Upper lobe of right lung (tissue), 1 donor: ENCODE measurements at regions not wholly inside any gene's neighbourhood (a gene's known extent, or its start where the extent isn't known, plus 50 kb on each side); places are given as distances from the start of the nearest gene placed in this dataset.

Experiments used
- ATAC-seq: fragments of 200-7000 bp; cut with Tn5 transposase; one replicate; pipeline ENCODE4 v1.9.1; 2020; ENCODE audit warnings: mild to moderate bottlenecking, moderate library complexity
- DNase-seq: peaks from one replicate; pipeline ENCODE4 v3.0.0-alpha.2; 2020
- H3K27ac ChIP-seq: fragments of 200-600 bp; one replicate; pipeline ENCODE4 v1.8.0; 2022
- H3K27me3 ChIP-seq: fragments of 200-600 bp; one replicate; pipeline ENCODE4 v1.8.0; 2022; ENCODE audit warnings: mild to moderate bottlenecking
- H3K36me3 ChIP-seq: fragments of 200-600 bp; one replicate; pipeline ENCODE4 v1.8.0; 2022
- H3K4me1 ChIP-seq: fragments of 200-600 bp; one replicate; pipeline ENCODE4 v1.8.0; 2022
- H3K4me3 ChIP-seq: fragments of 200-600 bp; one replicate; pipeline ENCODE4 v1.8.0; 2022; ENCODE audit warnings: mild to moderate bottlenecking
- H3K9me3 ChIP-seq: fragments of 200-600 bp; one replicate; pipeline ENCODE4 v1.8.0; 2022
- CTCF ChIP-seq: fragments of 200-600 bp; IDR thresholded peaks from one replicate; pipeline ENCODE4 v1.8.0; 2022; ENCODE audit warnings: antibody characterized with exemption
- intact Hi-C: fragments of 100-400 bp; cut with DNase I; formaldehyde crosslinking; loops from one replicate; pipeline ENCODE4 v1.11.0; 2022
- donor health status: DM: no; HTN: yes; CAD: no; lungs with severe emphysema.

GRCh38 chr10:111705021-111705420 is 478.5 kb downstream of the GPAM start:
- TF ChIP-seq CTCF, result no peak
- no peaks in the 10 kb centered on the region for H3K27me3 ChIP-seq
- DNase-seq, result no peak
- intact Hi-C loops, result no loop called here
- H3K36me3 ChIP-seq, result no peaks in the 10 kb centered on the region
- ATAC-seq, result no peak
- H3K27ac ChIP-seq, result no peak overlapping the region
- no peaks in the 10 kb centered on the region for H3K4me1 ChIP-seq
- no peaks in the 10 kb centered on the region for H3K9me3 ChIP-seq
- no peak overlapping the region for H3K4me3 ChIP-seq

DNA sequence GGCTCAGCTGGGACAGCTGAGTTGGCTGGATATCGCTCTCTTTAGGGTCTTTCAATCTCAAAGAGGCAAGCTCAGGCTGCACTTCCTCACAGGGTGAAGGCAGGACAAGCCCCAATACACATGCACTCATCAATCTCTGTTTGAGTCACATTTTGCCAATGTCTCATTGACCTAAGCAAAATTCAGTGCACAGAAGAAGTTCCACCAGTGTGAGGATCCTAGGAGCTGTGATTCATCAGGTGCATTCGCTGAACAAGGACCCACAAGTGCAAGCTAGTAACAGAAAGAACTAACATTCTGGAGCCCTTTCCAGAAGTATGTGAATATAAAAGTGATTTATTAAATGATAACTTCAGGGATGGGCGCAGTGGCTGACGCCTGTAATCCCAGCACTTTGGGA is 477.2 kb downstream of the GPAM start:
- no peak overlapping the region for H3K27ac ChIP-seq
- H3K27me3 ChIP-seq, result no peaks in the 10 kb centered on the region
- DNase-seq (no peak), ATAC-seq (no peak)
- H3K9me3 ChIP-seq, result no peaks in the 10 kb centered on the region
- no peaks in the 10 kb centered on the region for H3K4me1 ChIP-seq
- no peak overlapping the region for H3K4me3 ChIP-seq
- TF ChIP-seq CTCF, result no peak
- intact Hi-C loops, result no loop called here
- H3K36me3 ChIP-seq, result no peaks in the 10 kb centered on the region

DNA sequence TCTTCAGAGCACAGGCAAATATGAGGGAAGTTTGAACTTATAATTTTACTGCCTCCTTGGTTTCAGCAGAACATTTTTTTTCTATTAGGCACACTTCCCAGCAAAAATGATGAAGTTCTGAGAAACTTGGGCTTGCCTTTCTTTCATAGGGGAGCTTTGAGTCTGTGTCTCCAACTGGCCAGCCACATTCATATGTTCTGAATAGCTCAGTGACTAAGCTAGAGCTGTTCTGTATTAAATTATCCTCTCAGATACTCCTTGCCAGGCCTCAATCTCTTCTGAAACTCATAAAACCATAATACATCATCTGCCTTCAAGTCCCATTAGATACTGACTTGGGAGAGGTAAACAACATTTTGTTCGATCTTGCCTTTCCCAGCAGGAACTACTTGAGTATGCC is 476.5 kb downstream of the GPAM start:
- no peak for DNase-seq
- Histone ChIP-seq H3K9me3 (no peaks in the 10 kb centered on the region), H3K4me3 (no peak overlapping the region), H3K36me3 (no peaks in the 10 kb centered on the region), H3K4me1 (no peaks in the 10 kb centered on the region), H3K27me3 (no peaks in the 10 kb centered on the region), H3K27ac (no peak overlapping the region)
- no peak for TF ChIP-seq CTCF
- intact Hi-C loops, result no loop called here
- no peak for ATAC-seq

- Histone ChIP-seq H3K27me3 (no peaks in the 10 kb centered on the region), H3K9me3 (no peaks in the 10 kb centered on the region), H3K27ac (no peak overlapping the region), H3K4me1 (no peaks in the 10 kb centered on the region), H3K36me3 (no peaks in the 10 kb centered on the region), H3K4me3 (no peak overlapping the region)
- ATAC-seq (no peak), DNase-seq (no peak)
- intact Hi-C loops, result no loop called here
- no peak for TF ChIP-seq CTCF
Measured at GRCh38 chr10:111709603-111710002, 474.0 kb downstream of the GPAM start.

DNA sequence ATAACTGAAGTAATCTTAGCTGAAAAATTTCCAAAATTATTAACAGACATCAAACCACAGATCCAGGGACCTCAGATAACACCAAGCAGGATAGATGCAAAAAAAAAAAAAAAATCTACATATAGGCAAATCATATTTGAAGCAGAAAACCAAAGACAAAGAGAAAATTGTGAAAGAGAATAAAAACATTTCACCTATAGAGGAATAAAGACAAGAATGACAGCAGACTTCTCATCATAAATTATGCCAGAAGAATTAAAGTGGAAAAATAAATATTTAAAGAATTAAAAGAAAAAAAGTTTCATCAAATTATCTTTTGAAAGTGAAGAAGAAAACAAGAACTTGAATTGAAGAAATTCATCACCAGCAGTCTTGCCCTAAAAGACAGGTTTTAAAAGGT is 467.5 kb downstream of the GPAM start:
- Histone ChIP-seq H3K27ac (no peak overlapping the region), H3K4me1 (no peaks in the 10 kb centered on the region), H3K9me3 (peaks cover 10% of the 10 kb centered on the region), H3K36me3 (no peaks in the 10 kb centered on the region), H3K4me3 (no peak overlapping the region), H3K27me3 (no peaks in the 10 kb centered on the region)
- TF ChIP-seq CTCF, result no peak
- no peak for DNase-seq
- ATAC-seq, result no peak
- intact Hi-C loops, result no loop called here

DNA sequence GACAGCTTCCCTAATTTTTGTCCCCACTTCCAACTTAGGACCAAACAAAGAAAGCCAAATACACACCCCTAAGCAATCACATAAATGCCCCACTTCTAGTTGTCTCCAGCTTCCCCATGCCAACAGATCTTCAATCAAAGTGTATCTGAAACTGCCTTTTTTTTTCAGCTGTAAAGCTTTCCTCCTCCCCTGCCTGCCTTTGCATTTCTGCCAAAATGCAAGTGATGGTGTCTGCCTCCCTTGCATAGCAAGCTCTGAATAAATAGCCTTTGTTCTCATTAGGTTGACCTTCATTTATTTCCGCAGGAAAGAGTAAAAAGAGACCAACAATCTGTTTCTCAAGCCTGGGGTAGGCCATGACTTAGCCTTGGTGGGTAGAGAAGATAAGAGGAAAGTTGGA is 459.4 kb downstream of the GPAM start:
- intact Hi-C loops, result no loop called here
- Histone ChIP-seq H3K27me3 (no peaks in the 10 kb centered on the region), H3K4me3 (no peak overlapping the region), H3K4me1 (no peaks in the 10 kb centered on the region), H3K9me3 (no peaks in the 10 kb centered on the region), H3K27ac (no peak overlapping the region), H3K36me3 (no peaks in the 10 kb centered on the region)
- ATAC-seq (no peak), DNase-seq (no peak)
- TF ChIP-seq CTCF, result no peak
